SH-SY5Y (cell line): ENCODE measurements at regions not wholly inside any gene's neighbourhood (a gene's known extent, or its start where the extent isn't known, plus 50 kb on each side); places are given as distances from the start of the nearest gene placed in this dataset.

Source experiments
- GATA2 ChIP-seq: IDR thresholded peaks from 2 replicates; pipeline ENCODE4 v1.6.1; 2011; ENCODE audit warnings: mild to moderate bottlenecking, low read depth, low read length
- GATA3 ChIP-seq: IDR thresholded peaks from 2 replicates; pipeline ENCODE4 v1.6.1; 2011; ENCODE audit warnings: low read depth, mild to moderate bottlenecking, low read length, moderate library complexity

DNA sequence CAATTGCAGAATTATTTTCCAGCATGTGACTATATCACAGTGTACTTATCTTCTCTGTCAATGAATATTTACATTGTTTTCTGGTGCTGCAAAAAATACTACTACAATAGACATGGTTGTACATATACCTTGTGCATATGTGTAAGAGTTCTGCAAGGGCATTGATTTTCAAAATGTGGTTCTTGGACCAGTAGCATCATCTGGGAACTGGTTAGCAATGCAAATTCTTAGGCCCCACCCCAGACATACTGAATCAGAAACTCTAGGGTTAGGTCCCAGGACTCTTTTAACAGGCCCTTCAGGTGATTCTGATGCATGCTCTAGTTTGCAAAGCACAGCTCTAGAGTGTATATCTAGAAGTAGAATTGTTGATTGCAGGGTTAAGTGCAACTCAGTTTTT is 292.3 kb downstream of the ZNF621 start:
- TF ChIP-seq GATA3 (no peak), GATA2 (no peak)
